Upper lobe of right lung (tissue), 1 donor: ENCODE measurements at regions not wholly inside any gene's neighbourhood (a gene's known extent, or its start where the extent isn't known, plus 50 kb on each side); places are given as distances from the start of the nearest gene placed in this dataset.

ENCODE experiments used
- ATAC-seq: fragments of 200-7000 bp; cut with Tn5 transposase; one replicate; pipeline ENCODE4 v1.9.1; 2020; ENCODE audit warnings: mild to moderate bottlenecking, moderate library complexity
- DNase-seq: peaks from one replicate; pipeline ENCODE4 v3.0.0-alpha.2; 2020
- H3K27ac ChIP-seq: fragments of 200-600 bp; one replicate; pipeline ENCODE4 v1.8.0; 2022
- H3K27me3 ChIP-seq: fragments of 200-600 bp; one replicate; pipeline ENCODE4 v1.8.0; 2022; ENCODE audit warnings: mild to moderate bottlenecking
- H3K36me3 ChIP-seq: fragments of 200-600 bp; one replicate; pipeline ENCODE4 v1.8.0; 2022
- H3K4me1 ChIP-seq: fragments of 200-600 bp; one replicate; pipeline ENCODE4 v1.8.0; 2022
- H3K4me3 ChIP-seq: fragments of 200-600 bp; one replicate; pipeline ENCODE4 v1.8.0; 2022; ENCODE audit warnings: mild to moderate bottlenecking
- H3K9me3 ChIP-seq: fragments of 200-600 bp; one replicate; pipeline ENCODE4 v1.8.0; 2022
- intact Hi-C: fragments of 100-400 bp; cut with DNase I; formaldehyde crosslinking; loops from one replicate; pipeline ENCODE4 v1.11.0; 2022
- TF ChIP-seq, protein P1 (sequence below): fragments of 200-600 bp; IDR thresholded peaks from one replicate; pipeline ENCODE4 v1.8.0; 2022; ENCODE audit warnings: antibody characterized with exemption
- donor health status: DM: no; HTN: yes; CAD: no; lungs with severe emphysema.

DNA sequence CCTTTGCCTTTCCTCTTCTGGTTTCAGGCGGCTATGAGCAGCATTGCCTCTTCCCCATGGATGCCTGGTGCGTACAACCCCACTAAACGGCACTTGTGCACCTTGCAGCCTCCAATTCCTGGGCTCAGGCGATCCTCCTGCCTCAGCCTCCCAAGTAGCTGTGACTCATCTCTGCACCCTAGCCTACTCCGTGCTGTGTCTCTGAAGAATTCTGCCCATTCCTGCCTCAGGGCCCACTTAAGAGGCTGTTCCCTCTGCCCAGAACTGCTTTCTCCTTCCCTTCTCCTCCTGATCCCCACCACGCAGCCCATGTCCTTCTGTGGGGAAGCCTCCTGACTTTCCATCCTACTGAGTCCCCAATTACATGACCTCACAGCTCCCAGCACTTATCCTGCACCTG is 142.2 kb upstream of the ZNF507 start:
- DNase-seq: peak; percentile 21
- no peaks in the 10 kb centered on the region for H3K27me3 ChIP-seq
- H3K9me3 ChIP-seq: no peaks in the 10 kb centered on the region
- H3K4me1 ChIP-seq: no peaks in the 10 kb centered on the region
- no peak for ATAC-seq
- intact Hi-C loops: no loop called here
- H3K36me3 ChIP-seq: no peaks in the 10 kb centered on the region
- TF ChIP-seq, protein P1, sequence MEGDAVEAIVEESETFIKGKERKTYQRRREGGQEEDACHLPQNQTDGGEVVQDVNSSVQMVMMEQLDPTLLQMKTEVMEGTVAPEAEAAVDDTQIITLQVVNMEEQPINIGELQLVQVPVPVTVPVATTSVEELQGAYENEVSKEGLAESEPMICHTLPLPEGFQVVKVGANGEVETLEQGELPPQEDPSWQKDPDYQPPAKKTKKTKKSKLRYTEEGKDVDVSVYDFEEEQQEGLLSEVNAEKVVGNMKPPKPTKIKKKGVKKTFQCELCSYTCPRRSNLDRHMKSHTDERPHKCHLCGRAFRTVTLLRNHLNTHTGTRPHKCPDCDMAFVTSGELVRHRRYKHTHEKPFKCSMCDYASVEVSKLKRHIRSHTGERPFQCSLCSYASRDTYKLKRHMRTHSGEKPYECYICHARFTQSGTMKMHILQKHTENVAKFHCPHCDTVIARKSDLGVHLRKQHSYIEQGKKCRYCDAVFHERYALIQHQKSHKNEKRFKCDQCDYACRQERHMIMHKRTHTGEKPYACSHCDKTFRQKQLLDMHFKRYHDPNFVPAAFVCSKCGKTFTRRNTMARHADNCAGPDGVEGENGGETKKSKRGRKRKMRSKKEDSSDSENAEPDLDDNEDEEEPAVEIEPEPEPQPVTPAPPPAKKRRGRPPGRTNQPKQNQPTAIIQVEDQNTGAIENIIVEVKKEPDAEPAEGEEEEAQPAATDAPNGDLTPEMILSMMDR: no peak
- no peak overlapping the region for H3K27ac ChIP-seq
- no peak overlapping the region for H3K4me3 ChIP-seq

DNA sequence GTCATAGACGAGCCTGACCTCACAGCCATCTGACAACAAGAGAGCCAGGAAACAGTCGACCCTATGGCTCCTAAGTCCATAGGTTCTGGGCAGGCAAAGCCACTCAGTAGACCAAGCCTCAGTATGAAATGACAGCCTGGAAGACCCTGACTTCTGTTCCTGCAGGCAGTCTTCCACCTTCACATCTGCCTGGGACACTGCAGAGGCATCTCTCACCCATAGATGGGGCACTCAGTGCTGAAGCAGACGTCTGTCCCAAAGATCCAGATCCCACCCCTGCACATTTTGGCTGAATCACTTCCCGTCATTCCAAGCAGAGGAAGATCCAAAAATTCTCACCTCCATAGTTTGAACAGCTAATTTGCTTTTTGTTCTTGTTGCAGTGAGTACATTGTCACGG is 139.3 kb upstream of the ZNF507 start:
- Histone ChIP-seq H3K36me3 (no peaks in the 10 kb centered on the region), H3K27ac (no peak overlapping the region), H3K4me1 (no peaks in the 10 kb centered on the region), H3K9me3 (no peaks in the 10 kb centered on the region), H3K4me3 (no peak overlapping the region), H3K27me3 (no peaks in the 10 kb centered on the region)
- ATAC-seq (no peak), DNase-seq (no peak)
- intact Hi-C loops: no loop called here
- TF ChIP-seq, protein P1: no peak

GRCh38 chr19:32208060-32208459 is 137.3 kb upstream of the ZNF507 start:
- intact Hi-C loops: no loop called here
- Histone ChIP-seq H3K27me3 (no peaks in the 10 kb centered on the region), H3K9me3 (no peaks in the 10 kb centered on the region), H3K27ac (no peak overlapping the region), H3K4me1 (no peaks in the 10 kb centered on the region), H3K36me3 (no peaks in the 10 kb centered on the region), H3K4me3 (no peak overlapping the region)
- TF ChIP-seq, protein P1: no peak
- ATAC-seq (no peak), DNase-seq (peak; percentile 27)

GRCh38 chr19:32219392-32219791 is 126.0 kb upstream of the ZNF507 start:
- TF ChIP-seq, protein P1: no peak

GRCh38 chr19:32219881-32220472 is 125.4 kb upstream of the ZNF507 start:
- H3K36me3 ChIP-seq: no peaks in the 10 kb centered on the region
- peaks cover 17% of the 10 kb centered on the region for H3K27me3 ChIP-seq
- no peak for ATAC-seq
- H3K4me1 ChIP-seq: peaks cover 4% of the 10 kb centered on the region
- no peak overlapping the region for H3K27ac ChIP-seq
- no peaks in the 10 kb centered on the region for H3K9me3 ChIP-seq
- intact Hi-C loops: loop anchor here (10.0 kb wide), 1 partner anchor 1535 kb away; no protein-coding TSS in a partner anchor
- TF ChIP-seq, protein P1: no peak
- peak; percentile 22 for DNase-seq
- no peak overlapping the region for H3K4me3 ChIP-seq

More at GRCh38 chr19:32219392-32219791, 126.0 kb upstream of the ZNF507 start:
- H3K9me3 ChIP-seq: no peaks in the 10 kb centered on the region
- intact Hi-C loops: no loop called here
- no peak overlapping the region for H3K27ac ChIP-seq
- peaks cover 3% of the 10 kb centered on the region for H3K4me1 ChIP-seq
- peaks cover 14% of the 10 kb centered on the region for H3K27me3 ChIP-seq
- ATAC-seq (no peak), DNase-seq (peak; percentile 18)
- no peak overlapping the region for H3K4me3 ChIP-seq
- no peaks in the 10 kb centered on the region for H3K36me3 ChIP-seq

DNA sequence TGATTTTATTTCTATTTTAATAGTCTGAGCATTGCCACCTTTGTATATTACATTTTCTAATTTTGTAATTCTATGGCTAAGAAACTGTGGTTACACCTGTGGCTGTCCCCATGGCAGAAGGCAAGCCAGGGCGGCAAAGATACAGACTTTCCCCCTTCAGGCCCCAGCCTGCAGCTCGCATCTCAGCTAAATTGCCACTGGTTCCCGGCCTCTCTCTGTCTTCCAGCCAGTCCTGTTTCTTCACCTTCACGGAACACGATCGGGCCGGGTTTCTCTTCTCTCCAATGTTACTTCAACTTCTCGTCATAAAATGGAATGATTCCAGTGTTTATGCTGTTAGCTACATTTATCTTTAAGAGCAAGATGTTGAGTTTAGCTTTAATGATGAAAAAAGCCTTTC is 124.5 kb upstream of the ZNF507 start:
- DNase-seq: peak; percentile 23
- no peaks in the 10 kb centered on the region for H3K9me3 ChIP-seq
- TF ChIP-seq, protein P1: no peak
- peaks cover 4% of the 10 kb centered on the region for H3K4me1 ChIP-seq
- H3K27me3 ChIP-seq: peaks cover 22% of the 10 kb centered on the region
- H3K27ac ChIP-seq: no peak overlapping the region
- H3K36me3 ChIP-seq: no peaks in the 10 kb centered on the region
- H3K4me3 ChIP-seq: no peak overlapping the region
- intact Hi-C loops: loop anchor here (10.0 kb wide), 1 partner anchor 1536 kb away; no protein-coding TSS in a partner anchor
- ATAC-seq: no peak
